ENCODE measurements at regions not wholly inside any gene's neighbourhood (a gene's known extent, or its start where the extent isn't known, plus 50 kb on each side); places are given as distances from the start of the nearest gene placed in this dataset.
A peak's percentile ranks its signal among the peaks of the same experiment; 100 is the strongest.
"Not testable (repeated sequence)": the region's sequence is repeated elsewhere in the genome, so short reads cannot be mapped to it uniquely, and the experiment has no call there.

DNA sequence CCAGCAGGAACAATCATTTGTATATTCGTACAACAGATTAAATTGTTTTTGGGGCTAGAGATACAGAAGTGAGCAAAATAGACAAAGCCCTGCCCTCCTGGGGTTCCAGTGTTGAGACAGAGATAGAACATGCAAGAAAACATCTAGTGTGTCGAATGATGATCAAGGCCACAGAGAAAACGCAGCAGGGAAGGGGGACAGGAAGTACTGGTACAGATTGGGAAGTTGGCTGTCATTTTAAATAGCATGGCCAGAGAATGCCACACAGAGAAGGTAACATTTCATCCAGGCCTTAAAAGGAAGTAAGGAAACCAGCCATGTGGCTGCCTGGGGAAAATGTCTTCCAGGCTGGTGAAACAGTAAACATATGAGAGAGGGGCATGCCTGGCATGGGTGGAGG lies 202.6 kb upstream of the MYLIP start:
- no peak for DNase-seq (ENCODE audit: low read depth)

DNA sequence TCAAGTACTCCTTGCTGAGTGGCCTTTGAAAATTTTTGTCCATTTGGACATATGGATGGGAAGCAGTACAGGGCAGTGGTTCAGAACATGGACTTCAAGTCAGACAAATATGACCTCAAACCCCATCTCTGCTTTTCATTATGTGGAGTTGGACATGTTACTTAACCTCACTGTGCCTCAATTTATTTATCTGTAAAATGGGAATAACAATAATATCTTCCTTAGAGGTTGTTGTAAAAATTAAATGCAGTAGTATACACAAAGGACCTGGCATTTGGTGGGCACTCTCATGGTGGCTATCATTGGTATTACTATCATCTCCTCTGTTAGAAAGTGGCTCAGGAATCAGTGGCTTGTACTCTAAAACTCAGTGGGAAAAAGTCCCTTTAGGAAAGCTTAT lies 204.0 kb upstream of the MYLIP start:
- no peak for DNase-seq (ENCODE audit: low read depth)

DNA sequence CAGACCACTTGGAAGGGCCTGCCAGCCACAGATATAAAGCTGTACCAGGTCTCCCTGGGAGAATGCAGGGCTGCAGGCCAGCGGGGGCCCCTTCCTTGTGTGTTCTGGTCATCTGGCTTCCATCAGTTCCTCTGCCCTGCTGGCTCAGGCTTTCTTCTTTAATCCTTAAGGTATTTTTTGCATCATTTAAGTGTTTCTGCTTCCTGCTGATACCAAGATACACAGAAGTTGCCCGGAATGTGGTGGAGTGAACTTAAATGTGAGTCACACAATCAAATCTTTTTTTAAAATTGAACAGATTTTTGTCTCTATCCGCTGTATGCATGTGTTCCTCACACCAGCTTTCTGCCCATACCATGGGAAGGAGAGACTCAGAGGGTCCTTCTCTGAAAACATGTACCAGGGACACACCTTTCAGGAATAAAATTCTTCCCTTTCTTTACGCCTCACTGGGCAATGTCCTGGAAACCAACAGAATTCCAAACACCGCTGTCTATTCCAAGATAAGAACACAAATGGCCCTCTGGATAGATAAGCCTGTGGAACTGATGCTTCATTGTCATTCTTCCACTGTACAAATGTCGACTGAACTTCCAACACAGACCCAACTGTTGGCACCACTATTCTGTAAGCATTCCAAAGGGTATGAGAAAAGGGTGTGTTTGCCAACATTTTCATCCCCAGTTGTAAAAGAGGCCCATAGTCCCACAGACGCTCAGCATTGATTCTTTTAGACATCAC lies 206.2 kb upstream of the MYLIP start:
- peak; percentile 49 for DNase-seq (ENCODE audit: low read depth)

DNA sequence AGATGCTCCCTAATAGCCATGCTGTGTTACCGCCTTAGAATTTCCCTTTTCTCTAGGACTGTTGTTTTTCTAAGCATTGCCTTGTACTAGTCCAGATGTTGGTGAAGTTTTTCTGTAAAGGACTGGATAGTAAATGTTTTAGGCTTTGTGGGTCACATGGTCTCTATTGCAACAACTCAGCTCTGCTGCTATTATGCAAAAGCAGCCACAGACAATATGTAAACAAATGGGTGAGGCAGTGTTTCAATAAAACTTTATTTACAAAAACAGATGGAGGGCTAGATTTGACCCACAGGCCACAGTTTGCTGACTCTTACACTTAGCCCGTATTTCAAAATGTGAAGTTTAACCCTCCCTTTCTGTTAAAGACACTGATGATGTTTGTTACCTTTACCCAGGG lies 207.6 kb upstream of the MYLIP start:
- no peak for DNase-seq (ENCODE audit: low read depth)

DNA sequence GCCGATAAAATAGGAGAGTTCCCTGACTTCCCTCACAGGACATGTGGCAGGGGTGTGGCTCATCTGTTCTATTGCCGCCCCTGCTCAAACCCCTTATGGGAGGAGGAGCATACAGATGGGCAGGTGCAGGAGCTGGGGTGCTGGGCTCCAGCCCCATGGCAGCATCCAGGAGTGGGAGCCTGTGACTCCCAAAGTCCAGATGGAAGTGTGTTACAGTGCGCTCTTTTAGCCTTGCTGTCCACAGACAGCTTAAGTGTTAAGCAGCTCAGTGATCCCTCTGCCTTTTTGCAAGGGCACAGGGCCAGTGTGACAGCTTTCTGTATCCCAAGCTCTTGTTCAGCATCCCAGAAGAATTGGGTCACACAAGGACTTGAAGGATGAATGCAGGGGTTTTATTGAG lies 212.3 kb upstream of the MYLIP start:
- DNase-seq (ENCODE audit: low read depth) = no peak

DNA sequence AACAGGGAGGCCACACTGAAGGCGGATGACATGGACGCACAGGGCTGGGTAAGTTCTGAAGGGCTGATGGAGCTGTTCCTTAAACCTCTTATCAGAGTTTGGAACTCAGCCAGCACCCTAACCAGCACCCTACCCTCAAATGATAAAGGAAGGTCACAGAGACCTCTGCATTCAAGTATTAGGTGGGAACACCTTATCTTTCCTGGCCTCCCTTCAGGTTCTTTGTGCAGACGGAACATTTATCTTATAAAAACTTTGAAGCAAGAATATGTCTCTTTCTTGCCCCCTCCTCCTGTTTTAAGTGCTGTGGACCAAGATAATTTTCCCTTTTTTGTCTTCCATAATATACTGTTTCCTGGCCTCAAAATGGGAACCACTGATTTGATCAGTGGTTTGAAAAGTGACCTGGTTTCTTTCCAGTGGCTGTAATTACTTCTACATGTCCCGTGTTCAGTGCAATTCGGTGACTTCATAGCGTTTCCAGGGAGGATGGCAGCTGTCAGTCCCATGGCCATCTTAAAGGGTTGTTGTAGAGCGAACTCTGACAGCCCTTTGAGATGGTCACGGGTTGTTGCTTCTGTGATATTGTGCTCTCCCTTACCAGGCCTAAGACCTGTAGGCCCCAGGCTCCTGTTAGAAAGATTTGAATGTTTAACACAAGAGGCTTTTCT lies 213.2 kb upstream of the MYLIP start:
- DNase-seq (ENCODE audit: low read depth) = no peak

DNA sequence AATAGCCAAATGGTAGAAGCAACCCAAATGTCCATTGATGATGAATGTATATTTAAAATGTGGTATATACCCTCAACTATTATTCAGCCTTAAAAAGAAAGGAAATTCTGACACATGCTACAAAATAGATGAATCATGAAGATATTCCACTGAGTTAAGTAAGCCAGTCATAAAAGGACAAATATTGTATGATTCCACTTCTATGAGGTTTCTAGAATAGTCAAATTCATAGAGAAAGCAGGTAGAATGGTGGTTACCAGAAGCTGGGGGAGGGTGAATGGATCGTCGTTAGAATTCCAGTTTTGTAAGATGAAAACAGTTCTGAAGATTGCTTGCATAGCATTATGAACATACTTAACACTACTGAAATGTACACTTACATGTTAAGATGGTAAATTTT lies 214.3 kb upstream of the MYLIP start:
- no peak for DNase-seq (ENCODE audit: low read depth)

DNA sequence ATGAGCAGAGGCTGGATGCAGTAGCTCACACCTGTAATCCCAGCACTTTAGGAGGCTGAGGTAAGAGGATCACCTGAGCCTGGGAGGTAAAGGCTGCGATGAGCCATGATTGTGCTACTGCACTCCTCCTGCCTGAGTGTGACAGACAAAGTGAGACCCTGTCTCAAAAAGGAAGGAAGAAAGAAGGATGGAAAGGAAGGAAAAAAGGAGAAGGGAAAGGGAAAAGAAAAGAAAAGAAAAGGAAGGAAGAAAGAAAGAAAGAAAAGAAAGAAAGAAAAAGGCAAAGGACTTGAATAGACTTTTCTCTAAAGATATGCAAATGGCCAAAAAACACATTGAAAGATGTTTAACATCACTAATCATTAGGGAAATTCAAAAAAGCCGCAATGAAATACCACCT lies 215.3 kb upstream of the MYLIP start:
- no peak for DNase-seq (ENCODE audit: low read depth)

DNA sequence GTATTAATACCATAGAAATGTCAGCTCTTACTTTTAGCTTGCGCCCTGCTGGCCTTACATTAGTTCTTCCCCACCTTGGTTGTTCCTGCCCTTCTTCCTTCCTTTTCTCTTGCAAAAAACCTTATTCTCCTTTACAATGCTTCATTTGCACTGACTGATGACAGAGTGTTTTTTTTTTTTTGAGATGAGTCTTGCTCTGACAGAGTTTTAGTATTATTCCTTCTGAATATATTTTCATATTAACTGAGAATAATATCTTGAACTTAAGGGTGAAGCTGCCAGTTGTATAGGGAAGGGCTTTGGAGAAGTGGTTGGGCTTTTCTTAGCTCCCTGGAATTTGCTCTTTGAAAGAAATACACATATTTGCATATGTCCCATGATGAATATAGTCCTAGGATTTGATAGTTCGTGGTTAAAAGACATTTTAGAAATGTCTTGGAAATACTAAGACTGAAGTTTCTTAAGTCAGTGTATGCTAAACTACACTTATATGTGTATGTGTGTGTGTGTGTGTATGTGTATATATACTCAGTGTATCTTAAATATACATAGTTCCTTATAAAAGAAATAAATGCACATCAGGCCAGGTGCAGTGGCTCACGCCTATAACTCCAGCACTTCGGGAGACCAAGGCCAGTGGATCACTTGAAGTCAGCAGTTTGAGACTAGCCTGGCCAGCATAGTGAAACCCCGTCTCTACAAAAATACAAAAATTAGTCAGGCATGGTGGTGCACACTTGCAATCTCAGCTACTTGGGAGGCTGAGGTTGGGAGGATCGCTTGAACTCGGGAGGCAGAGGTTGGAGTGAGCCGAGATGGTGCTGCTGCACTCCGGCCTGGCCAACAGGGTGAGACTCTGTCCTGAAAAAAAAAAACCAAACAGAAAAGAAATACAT lies 216.1 kb upstream of the MYLIP start:
- DNase-seq (ENCODE audit: low read depth) = no peak

DNA sequence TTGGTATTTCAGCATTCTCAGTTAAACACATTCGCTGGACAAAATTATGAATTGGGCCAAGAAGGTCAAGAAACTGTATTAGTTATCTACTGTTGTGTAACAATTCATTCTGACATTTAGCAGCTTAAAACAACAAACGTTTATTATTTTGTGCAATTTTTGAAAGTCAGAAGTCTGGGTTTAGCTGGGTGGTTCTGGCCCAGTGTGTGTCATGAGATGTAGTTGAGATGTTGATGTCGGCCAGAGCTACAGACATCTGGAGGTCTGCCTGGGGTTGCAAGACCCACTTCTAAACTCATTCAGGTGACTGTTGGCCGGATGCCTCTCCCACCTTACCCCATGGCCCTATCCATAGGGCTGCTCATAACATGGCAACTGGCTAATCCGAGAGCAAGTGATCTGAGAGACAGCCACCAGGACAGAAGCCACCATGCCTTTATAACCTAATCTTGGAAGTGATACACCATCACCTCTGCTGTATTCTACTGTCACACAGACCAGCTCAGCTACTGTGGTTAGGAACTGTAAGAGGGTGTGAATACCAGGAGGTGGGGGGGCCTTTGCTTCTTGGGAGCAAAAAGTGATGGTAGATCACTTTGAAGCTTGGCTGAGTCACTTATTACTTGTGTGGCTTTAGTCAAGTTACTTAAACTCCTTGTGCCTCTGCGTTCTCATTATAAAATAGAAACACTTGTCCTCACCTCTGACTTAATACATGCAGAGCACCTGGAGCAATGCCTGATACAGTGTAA lies 217.0 kb upstream of the MYLIP start:
- no peak for DNase-seq (ENCODE audit: low read depth)

DNA sequence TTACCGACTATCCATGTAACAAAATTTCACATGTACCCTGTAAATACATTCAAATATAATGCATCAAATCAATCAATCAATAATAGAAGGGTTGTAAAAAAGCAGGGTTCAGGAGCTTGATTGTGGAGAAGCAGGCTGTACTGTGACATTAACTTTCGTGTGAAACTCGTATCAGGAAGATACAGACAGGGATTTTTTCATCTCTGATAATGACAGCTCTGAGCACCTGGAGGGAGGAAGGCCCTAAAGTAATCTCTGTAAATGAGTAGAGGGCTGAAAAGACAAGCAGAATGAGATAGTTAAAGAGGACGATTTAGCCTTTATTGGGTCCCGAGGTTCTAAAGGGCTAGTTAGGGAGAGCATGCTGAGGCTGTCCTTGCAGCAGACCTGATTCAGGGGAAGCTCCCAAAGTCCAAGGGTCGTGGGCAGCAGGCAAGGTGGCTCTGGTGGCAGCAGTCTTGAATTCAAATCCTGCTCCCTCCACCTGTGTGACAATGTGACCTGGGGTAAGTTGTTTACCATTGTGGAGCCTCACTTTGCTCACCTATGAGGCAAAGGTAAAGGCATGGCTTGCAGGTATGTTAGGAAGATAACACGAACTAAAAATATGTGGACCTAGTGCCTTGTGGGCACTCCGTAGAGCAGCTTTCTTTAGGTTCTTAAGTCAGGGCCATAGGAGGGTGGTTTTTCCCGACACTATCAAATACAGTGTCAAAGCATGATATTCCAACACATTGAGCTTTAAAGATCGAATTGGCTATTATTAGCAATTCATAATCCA lies 219.4 kb upstream of the MYLIP start:
- DNase-seq (ENCODE audit: low read depth) = no peak

DNA sequence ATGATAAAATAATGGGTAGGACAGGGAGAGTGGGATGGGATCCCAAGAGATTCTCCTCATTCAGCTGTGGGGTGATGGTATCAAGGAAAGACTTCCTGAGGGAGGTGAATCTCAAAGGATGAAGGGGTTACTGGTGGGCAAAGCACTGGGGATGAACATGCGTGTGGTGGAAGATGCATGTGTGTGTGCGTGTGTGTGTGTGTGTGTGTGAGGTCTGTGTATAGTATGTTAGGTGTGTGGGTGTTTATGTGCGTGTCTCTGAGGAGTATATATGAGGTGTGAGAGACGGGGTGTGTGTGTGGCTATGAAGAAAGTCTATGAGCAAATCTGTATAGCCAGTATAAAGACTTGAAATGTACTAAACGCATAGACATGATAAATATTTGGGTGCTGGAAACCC lies 220.0 kb upstream of the MYLIP start:
- DNase-seq (ENCODE audit: low read depth) = no peak

DNA sequence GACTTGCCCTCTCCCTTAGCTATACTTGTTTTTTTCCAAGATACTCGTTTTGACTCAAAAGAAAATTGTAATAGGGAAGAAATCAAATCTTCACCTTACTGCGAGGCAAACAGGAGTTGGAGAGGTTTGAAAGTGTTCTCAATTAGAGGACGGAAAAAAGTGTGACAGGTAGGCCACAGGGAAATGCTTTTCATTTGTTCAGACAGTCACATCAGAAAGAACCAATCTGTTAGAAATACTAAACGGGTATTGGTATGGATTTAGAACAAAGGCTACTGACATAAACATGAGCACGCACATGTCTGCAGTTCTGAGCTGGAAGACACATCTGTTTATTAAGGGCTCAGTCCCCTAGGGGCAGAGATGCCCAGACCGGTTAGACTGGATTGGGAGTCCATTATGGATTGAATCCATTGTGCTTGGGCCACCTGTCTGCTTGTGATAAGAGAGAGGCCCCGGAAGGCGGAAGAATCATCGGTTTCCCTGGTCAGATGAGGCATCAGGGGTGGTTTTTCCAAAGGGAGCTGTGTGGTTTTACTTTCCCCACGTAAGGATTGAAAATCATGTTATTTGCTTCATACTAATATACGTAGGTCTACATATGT lies 220.9 kb upstream of the MYLIP start:
- no peak for DNase-seq (ENCODE audit: low read depth)

DNA sequence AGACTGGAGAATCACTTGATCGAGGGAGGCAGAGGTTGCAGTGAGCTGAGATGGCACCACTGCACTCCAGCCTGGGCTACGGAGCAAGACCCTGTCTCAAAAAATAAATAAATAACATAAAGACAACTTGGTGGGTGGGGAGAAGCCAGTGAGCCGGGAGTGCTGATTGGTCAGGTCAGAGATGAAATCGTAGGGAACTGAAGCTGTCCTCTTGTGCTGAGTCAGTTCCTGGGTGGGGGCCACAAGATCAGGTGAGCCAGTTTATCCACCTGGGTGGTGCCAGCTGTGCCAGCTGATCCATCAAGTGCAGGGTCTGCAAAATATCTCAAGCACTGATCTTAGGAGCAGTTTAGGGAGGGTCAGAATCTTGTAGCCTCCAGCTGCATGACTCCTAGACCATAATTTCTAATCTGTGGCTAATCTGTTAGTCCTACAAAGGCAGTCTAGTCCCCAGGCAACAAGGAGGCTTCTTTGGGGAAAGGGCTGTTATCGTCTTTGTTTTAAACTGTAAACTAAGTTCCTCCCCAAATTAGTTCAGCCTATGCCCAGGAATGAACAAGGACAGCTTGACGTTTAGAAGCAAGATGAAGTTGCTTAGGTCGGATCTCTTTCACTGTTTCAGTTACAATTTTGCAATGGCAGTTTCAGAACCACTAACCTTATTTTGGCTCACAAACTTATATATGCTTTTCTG lies 221.5 kb upstream of the MYLIP start:
- DNase-seq (ENCODE audit: low read depth) = not testable (repeated sequence)

DNA sequence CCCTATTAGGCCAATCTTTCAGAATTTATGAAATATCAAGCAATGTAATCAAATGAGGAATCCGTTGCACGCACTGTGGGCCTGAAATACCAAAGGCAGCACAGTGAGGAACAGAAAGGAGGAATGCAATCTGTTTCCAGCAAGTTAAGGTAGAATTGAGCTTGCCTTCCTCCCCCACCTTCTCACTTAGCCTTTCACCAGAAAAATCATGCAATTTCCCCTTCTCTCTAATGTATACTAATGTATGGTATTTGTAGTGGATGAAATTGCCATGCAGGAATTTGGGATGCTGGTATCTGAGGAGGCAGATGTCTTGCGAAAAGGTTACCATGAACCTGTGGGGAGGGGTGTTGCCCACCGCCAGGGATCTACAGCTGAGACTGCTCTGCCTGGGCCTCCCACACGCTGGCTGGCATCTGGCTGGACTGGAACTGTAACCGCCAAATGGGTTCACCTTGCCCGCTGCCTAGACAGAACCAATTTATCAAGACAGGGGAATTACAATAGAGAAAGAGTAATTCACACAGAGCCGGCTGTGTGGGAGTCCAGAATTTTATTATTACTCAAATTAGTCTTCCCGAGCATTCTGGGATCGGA lies 222.4 kb upstream of the MYLIP start:
- no peak for DNase-seq (ENCODE audit: low read depth)

DNA sequence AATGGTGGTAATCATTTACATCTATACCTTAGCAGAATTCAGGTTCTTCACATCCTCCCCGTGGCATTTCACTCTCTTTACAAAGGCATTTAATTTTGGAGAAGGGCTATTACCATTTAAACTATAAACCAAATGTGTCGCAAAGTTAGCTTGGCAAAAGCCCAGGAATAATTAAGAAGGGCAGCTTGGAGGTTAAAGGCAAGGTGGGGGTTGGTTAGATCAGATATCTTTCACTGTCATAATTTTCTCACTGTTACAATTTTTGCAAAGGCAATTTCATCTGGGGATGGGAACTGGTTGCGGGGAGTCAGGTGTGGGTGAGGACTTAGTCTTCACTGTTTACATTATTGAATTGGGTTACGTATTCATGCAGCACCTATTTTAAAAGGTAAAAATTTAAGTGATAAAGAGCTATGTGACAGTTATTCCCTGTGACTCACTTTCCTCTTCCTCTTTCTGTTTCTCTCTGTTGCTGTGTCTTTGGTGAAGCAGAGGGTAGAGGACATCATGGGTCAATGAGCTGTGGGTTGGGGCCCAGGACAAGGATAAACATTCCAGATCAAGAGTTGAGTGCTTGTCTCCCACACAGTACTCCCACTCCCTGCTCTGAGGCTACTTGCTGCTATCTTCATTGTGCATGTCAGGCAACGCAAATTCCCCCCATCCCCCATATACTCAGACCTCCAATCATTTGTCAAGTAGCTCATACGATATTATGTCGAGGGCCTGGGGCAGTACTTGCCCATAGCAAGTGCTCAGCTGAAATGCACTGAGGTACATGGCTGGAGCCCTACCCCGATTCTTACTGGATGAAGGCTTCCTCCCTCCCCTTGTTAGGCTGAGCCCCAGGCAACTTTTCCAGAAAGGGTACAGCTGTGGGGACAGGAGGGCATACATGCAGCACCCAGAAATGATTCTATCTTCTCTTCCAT lies 223.1 kb upstream of the MYLIP start:
- no peak for DNase-seq (ENCODE audit: low read depth)

DNA sequence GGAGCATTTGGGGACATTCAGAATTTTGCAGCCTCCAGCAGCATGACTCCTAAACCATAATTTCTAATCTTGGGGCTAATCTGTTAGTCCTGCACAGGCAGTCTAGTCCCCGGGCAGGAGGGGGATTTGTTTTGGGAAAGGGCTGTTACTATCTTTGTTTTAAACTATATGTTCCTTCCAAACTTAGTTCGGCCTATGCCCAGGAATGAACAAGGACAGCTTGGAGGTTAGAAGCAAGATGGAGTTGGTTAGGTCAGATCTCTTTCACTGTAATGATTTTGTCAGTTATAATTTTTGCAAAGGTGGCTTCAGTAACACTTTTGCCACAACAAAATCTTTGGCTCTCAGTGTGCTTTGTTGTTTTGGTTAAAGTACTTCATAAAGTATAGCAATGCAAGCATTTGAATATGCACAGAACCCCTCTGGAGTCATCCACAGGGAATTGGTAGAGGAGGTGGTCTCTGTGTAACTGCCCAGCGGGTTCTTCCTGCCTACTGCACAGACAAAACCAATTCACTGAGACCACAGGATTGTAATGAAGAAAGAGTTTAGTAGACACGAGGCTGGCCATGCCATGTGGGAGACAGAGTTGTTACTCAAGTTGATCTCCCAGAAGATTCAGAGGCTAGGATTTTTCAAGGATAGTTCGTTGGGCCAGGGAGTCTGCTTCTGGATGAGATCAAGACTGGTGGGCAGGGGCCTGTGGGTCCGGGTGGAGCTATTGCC lies 224.1 kb upstream of the MYLIP start:
- no peak for DNase-seq (ENCODE audit: low read depth)

All from non-pigmented ciliary epithelial cell (primary cell).